NOMO-1 treated with dmso at 0.1 percent for 144 hours (cell line): ENCODE measurements at regions not wholly inside any gene's neighbourhood (a gene's known extent, or its start where the extent isn't known, plus 50 kb on each side); places are given as distances from the start of the nearest gene placed in this dataset.

ENCODE experiments used
- DNase-seq: peaks from one replicate; lab custom pipeline; 2025; ENCODE audit not compliant: unreplicated experiment; lab: John Stamatoyannopoulos, UW

- DNase-seq: no peak
These were observed 495.6 kb upstream of the ZEB2 start for GRCh38 chr2:145015561-145015960.

GRCh38 chr2:145012806-145013205 is 492.9 kb upstream of the ZEB2 start:
- no peak for DNase-seq

- DNase-seq: no peak
These were observed 492.3 kb upstream of the ZEB2 start for GRCh38 chr2:145012214-145012670.

GRCh38 chr2:145010635-145011034 is 490.7 kb upstream of the ZEB2 start:
- no peak for DNase-seq

- DNase-seq: no peak
These were observed 488.0 kb upstream of the ZEB2 start for GRCh38 chr2:145007960-145008263.

- DNase-seq: no peak
These were observed 487.4 kb upstream of the ZEB2 start for GRCh38 chr2:145007093-145007959.

- DNase-seq: no peak
These were observed 482.7 kb upstream of the ZEB2 start for GRCh38 chr2:145002624-145003023.

- DNase-seq: no peak
These were observed 480.5 kb upstream of the ZEB2 start for GRCh38 chr2:145000376-145000775.

GRCh38 chr2:144999936-145000335 is 480.0 kb upstream of the ZEB2 start:
- DNase-seq: no peak

- DNase-seq: no peak
These were observed 479.4 kb upstream of the ZEB2 start for GRCh38 chr2:144999071-144999875.

GRCh38 chr2:144998435-144998834 is 478.5 kb upstream of the ZEB2 start:
- DNase-seq: no peak

- DNase-seq: no peak
These were observed 476.4 kb upstream of the ZEB2 start for GRCh38 chr2:144996225-144996795.

- DNase-seq: no peak
These were observed 475.6 kb upstream of the ZEB2 start for GRCh38 chr2:144995482-144995881.

- DNase-seq: no peak
These were observed 470.7 kb upstream of the ZEB2 start for GRCh38 chr2:144990661-144991060.

GRCh38 chr2:144989579-144990270 is 469.8 kb upstream of the ZEB2 start:
- DNase-seq: no peak

GRCh38 chr2:144988591-144988990 is 468.7 kb upstream of the ZEB2 start:
- no peak for DNase-seq

- DNase-seq: no peak
These were observed 466.8 kb upstream of the ZEB2 start for GRCh38 chr2:144986691-144987090.

- no peak for DNase-seq
These were observed 464.1 kb upstream of the ZEB2 start for GRCh38 chr2:144984038-144984437.

GRCh38 chr2:144983107-144983506 is 463.2 kb upstream of the ZEB2 start:
- no peak for DNase-seq

- DNase-seq: no peak
These were observed 462.6 kb upstream of the ZEB2 start for GRCh38 chr2:144982481-144982880.

- no peak for DNase-seq
These were observed 456.0 kb upstream of the ZEB2 start for GRCh38 chr2:144975881-144976280.
